DOHH2 (cell line): ENCODE measurements at regions not wholly inside any gene's neighbourhood (a gene's known extent, or its start where the extent isn't known, plus 50 kb on each side); places are given as distances from the start of the nearest gene placed in this dataset.

Source experiments
- H3F3A ChIP-seq: fragments of 200-600 bp; sonication (generic), shearing (Covaris generic); 2 replicates; pipeline ENCODE4 v1.6.0; 2016; ENCODE audit warnings: antibody characterized with exemption, mild to moderate bottlenecking; ENCODE audit not compliant: control insufficient read depth, insufficient read depth
- H3K27ac ChIP-seq: fragments of 200-600 bp; sonication (generic); 2 replicates; pipeline ENCODE4 v1.5.1; 2014; ENCODE audit warnings: low read depth, mild to moderate bottlenecking, low read length, moderate library complexity
- H3K27me3 ChIP-seq: fragments of 200-600 bp; sonication (generic); 2 replicates; pipeline ENCODE4 v1.6.1; 2014; ENCODE audit warnings: mild to moderate bottlenecking, low read length, mixed read lengths; ENCODE audit not compliant: control insufficient read depth
- H3K36me3 ChIP-seq: fragments of 200-600 bp; sonication (generic); 2 replicates; pipeline ENCODE4 v1.6.1; 2014; ENCODE audit warnings: mild to moderate bottlenecking, low read length, moderate library complexity, mixed read lengths; ENCODE audit not compliant: control insufficient read depth
- H3K4me1 ChIP-seq: fragments of 200-600 bp; sonication (generic); 2 replicates; pipeline ENCODE4 v1.6.1; 2014; ENCODE audit warnings: mild to moderate bottlenecking, low read length, mixed read lengths; ENCODE audit not compliant: control insufficient read depth
- H3K4me2 ChIP-seq: fragments of 200-600 bp; sonication (generic); 2 replicates; pipeline ENCODE4 v1.6.0; 2014; ENCODE audit warnings: mild to moderate bottlenecking, low read length, moderate library complexity
- H3K4me3 ChIP-seq: fragments of 200-600 bp; sonication (generic); 2 replicates; pipeline ENCODE4 v1.5.1; 2014; ENCODE audit warnings: mild to moderate bottlenecking, low read length, mixed read lengths
- H3K79me2 ChIP-seq: fragments of 200-600 bp; sonication (generic); 2 replicates; pipeline ENCODE4 v1.6.1; 2014; ENCODE audit warnings: mild to moderate bottlenecking, low read length, mixed read lengths; ENCODE audit not compliant: control insufficient read depth
- H3K9me2 ChIP-seq: fragments of 200-600 bp; sonication (generic); replicated peaks from 2 replicates; pipeline ENCODE4 v1.6.1; 2014; ENCODE audit warnings: mild to moderate bottlenecking, low read length, mixed read lengths; ENCODE audit not compliant: control insufficient read depth
- H3K9me3 ChIP-seq: fragments of 200-600 bp; sonication (generic); 2 replicates; pipeline ENCODE4 v1.6.1; 2014; ENCODE audit warnings: antibody characterized with exemption, low read length, mixed read lengths; ENCODE audit not compliant: control insufficient read depth, insufficient read depth
- H4K20me1 ChIP-seq: fragments of 200-600 bp; sonication (generic); 2 replicates; pipeline ENCODE4 v1.6.0; 2014; ENCODE audit warnings: low read depth, mild to moderate bottlenecking, antibody characterized with exemption, low read length, moderate library complexity; ENCODE audit not compliant: control insufficient read depth, insufficient read depth
- EZH2phosphoT487 ChIP-seq: fragments of 200-600 bp; sonication (generic); IDR thresholded peaks from 2 replicates; pipeline ENCODE4 v1.6.1; 2017; ENCODE audit warnings: borderline replicate concordance, mild to moderate bottlenecking, antibody characterized with exemption, low read length, moderate library complexity, mixed read lengths
- TF ChIP-seq, protein P1 (sequence below): fragments of 200-600 bp; sonication (generic); IDR thresholded peaks from one replicate; pipeline ENCODE4 v1.5.1; 2014; ENCODE audit warnings: antibody characterized with exemption, mild to moderate bottlenecking, low read depth, low read length; ENCODE audit not compliant: poor library complexity, severe bottlenecking

DNA sequence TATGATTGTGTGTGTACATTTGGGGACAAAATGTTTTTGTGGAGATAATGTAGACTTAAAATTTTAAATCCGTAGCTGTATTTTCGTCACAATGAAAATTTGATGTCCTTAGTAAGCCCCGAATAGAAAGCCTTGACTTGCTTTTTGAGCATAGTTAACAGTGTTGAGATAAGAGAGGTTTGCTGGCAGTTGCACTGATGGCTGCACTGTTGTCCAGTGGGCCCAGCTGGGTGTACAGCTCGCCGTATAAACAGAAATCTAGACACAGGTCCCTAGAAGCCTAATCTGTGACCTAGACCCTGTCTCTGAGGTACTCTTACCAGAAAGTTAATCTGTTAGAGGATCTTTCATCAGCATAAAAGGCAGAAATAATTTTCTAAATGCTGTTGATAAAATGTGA lies 271.3 kb upstream of the DMRT1 start:
- peaks cover 59% of the 10 kb centered on the region for H3K36me3 ChIP-seq
- H3K9me2 ChIP-seq, result no peaks in the 10 kb centered on the region
- no peaks in the 10 kb centered on the region for H3K27me3 ChIP-seq
- peaks cover 94% of the 10 kb centered on the region for H3K4me1 ChIP-seq
- peak overlapping the region; percentile 76 for H3K4me2 ChIP-seq
- peaks cover 75% of the 10 kb centered on the region for H3K79me2 ChIP-seq
- no peaks in the 10 kb centered on the region for H4K20me1 ChIP-seq
- H3K9me3 ChIP-seq, result peaks cover 5% of the 10 kb centered on the region; the same call in 1 of the 2 replicates
- peak overlapping the region; percentile 75 for H3K4me3 ChIP-seq
- peak overlapping the region; percentile 96 for H3K27ac ChIP-seq
- peaks cover 40% of the 10 kb centered on the region for H3F3A ChIP-seq
- no peak for TF ChIP-seq EZH2phosphoT487
- TF ChIP-seq, protein P1, sequence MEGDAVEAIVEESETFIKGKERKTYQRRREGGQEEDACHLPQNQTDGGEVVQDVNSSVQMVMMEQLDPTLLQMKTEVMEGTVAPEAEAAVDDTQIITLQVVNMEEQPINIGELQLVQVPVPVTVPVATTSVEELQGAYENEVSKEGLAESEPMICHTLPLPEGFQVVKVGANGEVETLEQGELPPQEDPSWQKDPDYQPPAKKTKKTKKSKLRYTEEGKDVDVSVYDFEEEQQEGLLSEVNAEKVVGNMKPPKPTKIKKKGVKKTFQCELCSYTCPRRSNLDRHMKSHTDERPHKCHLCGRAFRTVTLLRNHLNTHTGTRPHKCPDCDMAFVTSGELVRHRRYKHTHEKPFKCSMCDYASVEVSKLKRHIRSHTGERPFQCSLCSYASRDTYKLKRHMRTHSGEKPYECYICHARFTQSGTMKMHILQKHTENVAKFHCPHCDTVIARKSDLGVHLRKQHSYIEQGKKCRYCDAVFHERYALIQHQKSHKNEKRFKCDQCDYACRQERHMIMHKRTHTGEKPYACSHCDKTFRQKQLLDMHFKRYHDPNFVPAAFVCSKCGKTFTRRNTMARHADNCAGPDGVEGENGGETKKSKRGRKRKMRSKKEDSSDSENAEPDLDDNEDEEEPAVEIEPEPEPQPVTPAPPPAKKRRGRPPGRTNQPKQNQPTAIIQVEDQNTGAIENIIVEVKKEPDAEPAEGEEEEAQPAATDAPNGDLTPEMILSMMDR, result no peak

DNA sequence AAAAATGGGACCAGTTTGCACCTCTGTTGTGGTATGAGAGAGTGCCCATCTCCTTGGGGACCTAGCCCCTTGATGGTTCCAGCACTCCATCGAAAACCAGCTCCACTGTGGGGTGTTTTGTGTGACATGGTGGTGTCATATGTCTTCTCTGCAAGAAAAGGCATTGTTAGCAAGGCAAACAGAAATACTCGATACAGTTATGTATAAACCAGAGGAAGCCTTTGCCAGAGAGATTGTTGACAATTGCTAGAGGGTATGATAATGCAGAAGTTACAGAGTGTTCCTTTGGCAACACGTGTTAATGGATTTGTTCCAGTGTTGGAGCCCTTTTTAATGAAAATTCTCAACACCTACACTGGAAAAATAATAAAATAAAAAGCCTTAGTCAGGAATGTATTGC lies 270.4 kb upstream of the DMRT1 start:
- Histone ChIP-seq H3K9me2 (no peaks in the 10 kb centered on the region), H3K4me2 (peak overlapping the region; percentile 76), H3K79me2 (peaks cover 84% of the 10 kb centered on the region), H3K27ac (peak overlapping the region; percentile 96), H3K27me3 (no peaks in the 10 kb centered on the region), H3F3A (peaks cover 33% of the 10 kb centered on the region), H3K36me3 (peaks cover 66% of the 10 kb centered on the region), H3K4me3 (peak overlapping the region; percentile 75), H3K4me1 (peaks cover 89% of the 10 kb centered on the region), H4K20me1 (no peaks in the 10 kb centered on the region), H3K9me3 (peaks cover 5% of the 10 kb centered on the region; the same call in 1 of the 2 replicates)
- TF ChIP-seq, protein P1, result no peak
- TF ChIP-seq EZH2phosphoT487, result no peak

DNA sequence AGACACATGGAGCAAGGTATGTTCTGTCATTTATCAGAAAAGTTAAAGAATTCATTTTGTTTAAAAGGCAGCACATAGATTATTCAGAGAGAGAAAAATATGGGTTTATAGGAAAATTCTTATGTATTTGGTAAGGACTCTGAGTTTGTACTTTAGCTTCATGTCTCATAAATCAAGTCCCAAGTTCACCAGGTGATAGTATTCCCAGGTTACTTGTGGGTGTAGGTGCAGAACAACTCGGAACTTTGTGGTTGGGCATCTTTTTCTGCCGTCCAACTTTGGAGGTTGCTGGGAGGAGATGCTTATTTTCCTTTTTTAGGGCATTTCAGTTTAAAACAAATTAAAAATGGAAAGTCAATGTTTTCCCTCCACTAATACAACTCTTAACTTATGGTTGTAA lies 269.8 kb upstream of the DMRT1 start:
- H3K79me2 ChIP-seq, result peaks cover 88% of the 10 kb centered on the region
- H4K20me1 ChIP-seq, result no peaks in the 10 kb centered on the region

More for the DNA sequence above, 269.8 kb upstream of the DMRT1 start:
- peaks cover 7% of the 10 kb centered on the region; the same call in 1 of the 2 replicates for H3K9me3 ChIP-seq
- H3F3A ChIP-seq, result peaks cover 27% of the 10 kb centered on the region
- peak overlapping the region; percentile 76 for H3K4me2 ChIP-seq
- TF ChIP-seq, protein P1, result no peak
- TF ChIP-seq EZH2phosphoT487, result no peak
- H3K27ac ChIP-seq, result peak overlapping the region; percentile 96
- peaks cover 85% of the 10 kb centered on the region for H3K4me1 ChIP-seq
- H3K9me2 ChIP-seq, result no peaks in the 10 kb centered on the region
- H3K4me3 ChIP-seq, result peak overlapping the region; percentile 75
- H3K27me3 ChIP-seq, result no peaks in the 10 kb centered on the region
- H3K36me3 ChIP-seq, result peaks cover 72% of the 10 kb centered on the region
